H9 (cell line): ENCODE measurements at regions not wholly inside any gene's neighbourhood (a gene's known extent, or its start where the extent isn't known, plus 50 kb on each side); places are given as distances from the start of the nearest gene placed in this dataset.

Source experiments
- DNase-seq: peaks from one replicate; pipeline ENCODE4 v3.0.0-alpha.2; 2017
- H2AFZ ChIP-seq: one replicate; pipeline ENCODE4 v1.6.1; 2013; ENCODE audit warnings: mild to moderate bottlenecking, low read length, control low read depth, moderate library complexity
- H2AK5ac ChIP-seq: 2 replicates; pipeline ENCODE4 v1.6.1; 2013; ENCODE audit warnings: low read length, control low read depth, mixed read lengths; ENCODE audit not compliant: insufficient read length
- H2BK120ac ChIP-seq: one replicate; pipeline ENCODE4 v1.6.1; 2013; ENCODE audit warnings: low read depth, mild to moderate bottlenecking, low read length, control low read depth, inconsistent platforms; ENCODE audit not compliant: poor library complexity, severe bottlenecking
- H2BK12ac ChIP-seq: 2 replicates; pipeline ENCODE4 v1.6.1; 2013; ENCODE audit warnings: low read length, control low read depth, mixed read lengths, low read depth; ENCODE audit not compliant: insufficient read length
- H2BK15ac ChIP-seq: 2 replicates; pipeline ENCODE4 v1.6.1; 2013; ENCODE audit warnings: low read depth, low read length, control low read depth
- H2BK20ac ChIP-seq: one replicate; pipeline ENCODE4 v1.6.1; 2013; ENCODE audit warnings: low read depth, mild to moderate bottlenecking, low read length, control low read depth, inconsistent platforms; ENCODE audit not compliant: poor library complexity, severe bottlenecking
- H2BK5ac ChIP-seq: 2 replicates; pipeline ENCODE4 v1.6.1; 2013; ENCODE audit warnings: low read length, control low read depth, mixed read lengths; ENCODE audit not compliant: insufficient read length
- H3K14ac ChIP-seq: 2 replicates; pipeline ENCODE4 v1.6.1; 2013; ENCODE audit warnings: low read length, control low read depth; ENCODE audit not compliant: insufficient read depth
- H3K18ac ChIP-seq: 2 replicates; pipeline ENCODE4 v1.6.1; 2013; ENCODE audit warnings: low read depth, mild to moderate bottlenecking, mixed read lengths, low read length, control low read depth; ENCODE audit not compliant: insufficient read length
- H3K23ac ChIP-seq: 2 replicates; pipeline ENCODE4 v1.6.1; 2013; ENCODE audit warnings: low read length, control low read depth, mixed read lengths, low read depth; ENCODE audit not compliant: insufficient read length
- H3K23me2 ChIP-seq: 2 replicates; pipeline ENCODE4 v1.6.1; 2013; ENCODE audit warnings: low read depth, mild to moderate bottlenecking, mixed read lengths, low read length, control low read depth; ENCODE audit not compliant: insufficient read length, poor library complexity, severe bottlenecking
- H3K27ac ChIP-seq: 2 replicates; pipeline ENCODE4 v1.5.1; 2013; ENCODE audit warnings: low read length, control low read depth, mixed read lengths, low read depth; ENCODE audit not compliant: insufficient read length
- H3K27me3 ChIP-seq: 2 replicates; pipeline ENCODE4 v1.6.1; 2013; ENCODE audit warnings: low read length, control low read depth, inconsistent platforms; ENCODE audit not compliant: insufficient read depth
- H3K4ac ChIP-seq: 2 replicates; pipeline ENCODE4 v1.6.1; 2013; ENCODE audit warnings: low read depth, mild to moderate bottlenecking, control low read depth, inconsistent platforms, low read length, moderate library complexity
- H3K4me1 ChIP-seq: 2 replicates; pipeline ENCODE4 v1.6.1; 2013; ENCODE audit warnings: low read length, control low read depth, inconsistent platforms; ENCODE audit not compliant: insufficient read depth
- H3K4me2 ChIP-seq: 2 replicates; pipeline ENCODE4 v1.6.1; 2013; ENCODE audit warnings: low read length, control low read depth, mixed read lengths; ENCODE audit not compliant: insufficient read length, insufficient read depth
- H3K56ac ChIP-seq: 2 replicates; pipeline ENCODE4 v1.6.1; 2013; ENCODE audit warnings: low read depth, mild to moderate bottlenecking, mixed read lengths, low read length, control low read depth; ENCODE audit not compliant: insufficient read length
- H3K79me1 ChIP-seq: 2 replicates; pipeline ENCODE4 v1.6.1; 2013; ENCODE audit warnings: low read depth, mild to moderate bottlenecking, moderate library complexity, low read length, control low read depth, inconsistent platforms; ENCODE audit not compliant: insufficient read depth, poor library complexity, severe bottlenecking
- H3K79me2 ChIP-seq: 2 replicates; pipeline ENCODE4 v1.6.1; 2013; ENCODE audit warnings: low read length, control low read depth, inconsistent platforms; ENCODE audit not compliant: insufficient read depth
- H3K9ac ChIP-seq: 2 replicates; pipeline ENCODE4 v1.6.1; 2013; ENCODE audit warnings: low read length, control low read depth, mixed read lengths; ENCODE audit not compliant: insufficient read length; ENCODE audit errors: extremely low read depth
- H3K9me3 ChIP-seq: one replicate; pipeline ENCODE4 v1.6.1; 2013; ENCODE audit warnings: low read depth, low read length, inconsistent platforms; ENCODE audit not compliant: control insufficient read depth
- H3T11ph ChIP-seq: one replicate; pipeline ENCODE4 v1.6.1; 2013; ENCODE audit warnings: mild to moderate bottlenecking, low read length, control low read depth, inconsistent platforms
- H4K20me1 ChIP-seq: one replicate; pipeline ENCODE4 v1.6.1; 2013; ENCODE audit not compliant: control insufficient read depth, insufficient read length, insufficient read depth
- H4K5ac ChIP-seq: 2 replicates; pipeline ENCODE4 v1.6.1; 2013; ENCODE audit warnings: low read depth, mild to moderate bottlenecking, mixed read lengths, low read length, control low read depth; ENCODE audit not compliant: insufficient read length
- H4K8ac ChIP-seq: replicated peaks from 2 replicates; pipeline ENCODE4 v1.6.1; 2013; ENCODE audit warnings: low read length, control low read depth, mixed read lengths, low read depth; ENCODE audit not compliant: insufficient read length
- H4K91ac ChIP-seq: 2 replicates; pipeline ENCODE4 v1.6.1; 2013; ENCODE audit warnings: low read depth, mild to moderate bottlenecking, moderate library complexity, mixed read lengths, low read length, control low read depth; ENCODE audit not compliant: insufficient read length
- H3K27ac Mint-ChIP-seq, 3 experiments: 2 replicates in 2 of 3; 3 replicates in 1 of 3; pipeline ENCODE4 v1.8.0; 2020 to 2021; ENCODE audit warnings: mixed read lengths in 3 of 3, mild to moderate bottlenecking in 1 of 3, moderate library complexity in 1 of 3
- H3K27me3 Mint-ChIP-seq: 2 replicates; pipeline ENCODE4 v1.8.0; 2021; ENCODE audit warnings: low read depth, mild to moderate bottlenecking, moderate library complexity, mixed read lengths
- H3K36me3 Mint-ChIP-seq, 3 experiments: 2 replicates in 2 of 3; 3 replicates in 1 of 3; pipeline ENCODE4 v1.8.0; 2020 to 2021; ENCODE audit warnings: low read depth in 3 of 3, mixed read lengths in 3 of 3; ENCODE audit not compliant: insufficient read depth in 1 of 3
- H3K4me1 Mint-ChIP-seq, 2 experiments: 2 replicates each; pipeline ENCODE4 v1.8.0; 2020; ENCODE audit warnings: mixed read lengths in 2 of 2
- H3K4me3 Mint-ChIP-seq, 2 experiments: 2 replicates in 1 of 2; 3 replicates in 1 of 2; pipeline ENCODE4 v1.8.0; 2020 to 2021; ENCODE audit warnings: mild to moderate bottlenecking in 2 of 2, mixed read lengths in 2 of 2, moderate library complexity in 1 of 2
- H3K9me3 Mint-ChIP-seq, 2 experiments: 2 replicates in 1 of 2; 3 replicates in 1 of 2; pipeline ENCODE4 v1.8.0; 2020; ENCODE audit warnings: mild to moderate bottlenecking in 2 of 2, mixed read lengths in 2 of 2, moderate library complexity in 1 of 2
- WGBS: extraction: QIAGEN DNeasy Blood & Tissue Kit; methylation state at CpG from one replicate; pipeline ENCODE4 v1.1.7; 2013; ENCODE audit warnings: missing lambda C conversion rate, low lambda C conversion rate, mixed read lengths; ENCODE audit not compliant: insufficient read length; ENCODE audit errors: extremely low coverage; 5-methylcytosine and 5-hydroxymethylcytosine counted together
- TF ChIP-seq, protein P1 (sequence below): fragments of 200-600 bp; sonication (generic); conservative IDR thresholded peaks from 3 replicates; pipeline ENCODE4 v1.8.0; 2021; ENCODE audit warnings: antibody characterized with exemption, mild to moderate bottlenecking

DNA sequence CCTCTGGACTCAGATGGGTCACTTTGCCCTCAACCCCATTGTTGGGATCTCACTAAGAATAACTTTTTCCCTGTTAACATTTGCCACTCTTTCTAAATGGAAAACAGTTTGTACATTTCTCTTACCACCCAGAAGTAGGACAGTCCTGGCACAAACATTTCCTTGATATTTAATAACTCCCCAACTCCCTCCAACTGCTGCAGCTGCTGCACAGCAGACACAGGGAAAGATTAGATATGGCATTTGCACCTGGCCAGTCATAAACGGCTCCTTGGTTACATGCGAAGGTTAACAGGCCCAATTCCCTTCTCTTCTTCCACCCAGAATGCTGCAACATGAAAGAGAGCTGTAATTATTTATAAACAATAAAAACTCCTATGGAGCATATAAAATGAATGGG is 55.9 kb upstream of the SOX4 start:
- Histone ChIP-seq H3K4ac (no peak overlapping the region), H3K27ac (no peak overlapping the region), H3K79me1 (no peaks in the 10 kb centered on the region), H3K23me2 (no peaks in the 10 kb centered on the region), H4K20me1 (no peaks in the 10 kb centered on the region), H4K8ac (no peak overlapping the region), H3K27me3 (no peaks in the 10 kb centered on the region), H3T11ph (no peak overlapping the region), H3K9me3 (no peaks in the 10 kb centered on the region), H3K79me2 (no peaks in the 10 kb centered on the region), H2BK12ac (no peak overlapping the region), H2AFZ (no peak overlapping the region), H3K4me1 (peaks cover 4% of the 10 kb centered on the region; the same call in 1 of the 2 replicates), H2BK120ac (no peak overlapping the region), H3K56ac (no peak overlapping the region), H3K9ac (no peak overlapping the region), H2BK5ac (no peak overlapping the region), H2BK15ac (no peak overlapping the region), H2BK20ac (no peak overlapping the region), H3K23ac (no peak overlapping the region), H3K4me2 (no peak overlapping the region), H3K18ac (no peak overlapping the region), H3K14ac (no peak overlapping the region), H4K91ac (no peak overlapping the region), H4K5ac (no peak overlapping the region), H2AK5ac (no peak overlapping the region)
- Mint-ChIP-seq H3K9me3 (no peaks in the 10 kb centered on the region; a peak in 1 of 5 replicates), H3K27me3 (no peaks in the 10 kb centered on the region), H3K27ac (peak overlapping the region in 1 of 3 experiments; percentile 38; a peak in 1 of 7 replicates), H3K4me1 (peaks cover 10% of the 10 kb centered on the region in 2 experiments; a peak in 3 of 4 replicates), H3K4me3 (no peak overlapping the region), H3K36me3 (no peaks in the 10 kb centered on the region)
- TF ChIP-seq, protein P1, sequence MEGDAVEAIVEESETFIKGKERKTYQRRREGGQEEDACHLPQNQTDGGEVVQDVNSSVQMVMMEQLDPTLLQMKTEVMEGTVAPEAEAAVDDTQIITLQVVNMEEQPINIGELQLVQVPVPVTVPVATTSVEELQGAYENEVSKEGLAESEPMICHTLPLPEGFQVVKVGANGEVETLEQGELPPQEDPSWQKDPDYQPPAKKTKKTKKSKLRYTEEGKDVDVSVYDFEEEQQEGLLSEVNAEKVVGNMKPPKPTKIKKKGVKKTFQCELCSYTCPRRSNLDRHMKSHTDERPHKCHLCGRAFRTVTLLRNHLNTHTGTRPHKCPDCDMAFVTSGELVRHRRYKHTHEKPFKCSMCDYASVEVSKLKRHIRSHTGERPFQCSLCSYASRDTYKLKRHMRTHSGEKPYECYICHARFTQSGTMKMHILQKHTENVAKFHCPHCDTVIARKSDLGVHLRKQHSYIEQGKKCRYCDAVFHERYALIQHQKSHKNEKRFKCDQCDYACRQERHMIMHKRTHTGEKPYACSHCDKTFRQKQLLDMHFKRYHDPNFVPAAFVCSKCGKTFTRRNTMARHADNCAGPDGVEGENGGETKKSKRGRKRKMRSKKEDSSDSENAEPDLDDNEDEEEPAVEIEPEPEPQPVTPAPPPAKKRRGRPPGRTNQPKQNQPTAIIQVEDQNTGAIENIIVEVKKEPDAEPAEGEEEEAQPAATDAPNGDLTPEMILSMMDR, result no peak
- DNase-seq, result no peak
- WGBS, result no CpG with 5 or more reads among the region's 2 CpGs
